ENCODE measurements at regions not wholly inside any gene's neighbourhood (a gene's known extent, or its start where the extent isn't known, plus 50 kb on each side); places are given as distances from the start of the nearest gene placed in this dataset.

GRCh38 chr18:46266473-46266872 is 162.3 kb downstream of the HAUS1 start:
- no peak for DNase-seq (ENCODE audit: low spot score)

GRCh38 chr18:46268671-46269070 is 164.5 kb downstream of the HAUS1 start:
- no peak for DNase-seq (ENCODE audit: low spot score)

- DNase-seq (ENCODE audit: low spot score), result no peak
Observed at GRCh38 chr18:46269275-46269674, 165.1 kb downstream of the HAUS1 start.

GRCh38 chr18:46271488-46271887 is 167.3 kb downstream of the HAUS1 start:
- DNase-seq (ENCODE audit: low spot score), result no peak

GRCh38 chr18:46273861-46274260 is 169.7 kb downstream of the HAUS1 start:
- no peak for DNase-seq (ENCODE audit: low spot score)

- DNase-seq (ENCODE audit: low spot score), result no peak
Observed at GRCh38 chr18:46274266-46274665, 170.1 kb downstream of the HAUS1 start.

- peak; percentile 89 for DNase-seq (ENCODE audit: low spot score)
Observed at GRCh38 chr18:46275370-46275769, 171.2 kb downstream of the HAUS1 start.

- no peak for DNase-seq (ENCODE audit: low spot score)
Observed at GRCh38 chr18:46276748-46277147, 172.6 kb downstream of the HAUS1 start.

GRCh38 chr18:46278481-46279465 is 174.6 kb downstream of the HAUS1 start:
- DNase-seq (ENCODE audit: low spot score), result peak; percentile 46

GRCh38 chr18:46279673-46280072 is 175.5 kb downstream of the HAUS1 start:
- no peak for DNase-seq (ENCODE audit: low spot score)

- DNase-seq (ENCODE audit: low spot score), result peak; percentile 78
Observed at GRCh38 chr18:46281185-46282176, 177.3 kb downstream of the HAUS1 start.

- no peak for DNase-seq (ENCODE audit: low spot score)
Observed at GRCh38 chr18:46282177-46282570, 178.0 kb downstream of the HAUS1 start.

GRCh38 chr18:46282646-46283045 is 178.5 kb downstream of the HAUS1 start:
- no peak for DNase-seq (ENCODE audit: low spot score)

GRCh38 chr18:46283268-46283667 is 179.1 kb downstream of the HAUS1 start:
- no peak for DNase-seq (ENCODE audit: low spot score)

- DNase-seq (ENCODE audit: low spot score), result no peak
Observed at GRCh38 chr18:46283895-46284295, 179.7 kb downstream of the HAUS1 start.

- no peak for DNase-seq (ENCODE audit: low spot score)
Observed at GRCh38 chr18:46289463-46289862, 185.3 kb downstream of the HAUS1 start.

- no peak for DNase-seq (ENCODE audit: low spot score)
Observed at GRCh38 chr18:46289931-46290330, 185.7 kb downstream of the HAUS1 start.

- DNase-seq (ENCODE audit: low spot score), result no peak
Observed at GRCh38 chr18:46290440-46291020, 186.3 kb downstream of the HAUS1 start.

- DNase-seq (ENCODE audit: low spot score), result no peak
Observed at GRCh38 chr18:46291149-46291548, 187.0 kb downstream of the HAUS1 start.

GRCh38 chr18:46293742-46294181 is 189.6 kb downstream of the HAUS1 start:
- no peak for DNase-seq (ENCODE audit: low spot score)

GRCh38 chr18:46294318-46294717 is 190.1 kb downstream of the HAUS1 start:
- no peak for DNase-seq (ENCODE audit: low spot score)

GRCh38 chr18:46294751-46295150 is 190.6 kb downstream of the HAUS1 start:
- DNase-seq (ENCODE audit: low spot score), result no peak
